Neural cell (in vitro differentiated cells): ENCODE measurements at regions not wholly inside any gene's neighbourhood (a gene's known extent, or its start where the extent isn't known, plus 50 kb on each side); places are given as distances from the start of the nearest gene placed in this dataset.
"Not testable (repeated sequence)": the region's sequence is repeated elsewhere in the genome, so short reads cannot be mapped to it uniquely, and the experiment has no call there.

Experiments used
- EP300 ChIP-seq: fragments of 450-650 bp; conservative IDR thresholded peaks from 2 replicates; pipeline ENCODE4 v1.6.1; 2014; ENCODE audit warnings: antibody characterized with exemption, mild to moderate bottlenecking, moderate library complexity; ENCODE audit not compliant: poor library complexity, severe bottlenecking
- EZH2 ChIP-seq: fragments of 200-600, 300-800 bp; shearing (Covaris generic), sonication (generic); IDR thresholded peaks from 2 replicates; pipeline ENCODE4 v1.6.1; 2014; ENCODE audit warnings: antibody characterized with exemption, low read length, borderline replicate concordance, mild to moderate bottlenecking; ENCODE audit not compliant: insufficient read depth, poor library complexity, severe bottlenecking
- POLR2AphosphoS5 ChIP-seq: IDR thresholded peaks from 2 replicates; pipeline ENCODE4 v1.6.1; 2012
- TF ChIP-seq, protein P1 (sequence below): fragments of 450-650 bp; IDR thresholded peaks from 2 replicates; pipeline ENCODE4 v1.5.1; 2014; ENCODE audit warnings: antibody characterized with exemption, mild to moderate bottlenecking, moderate library complexity; ENCODE audit not compliant: poor library complexity, severe bottlenecking

DNA sequence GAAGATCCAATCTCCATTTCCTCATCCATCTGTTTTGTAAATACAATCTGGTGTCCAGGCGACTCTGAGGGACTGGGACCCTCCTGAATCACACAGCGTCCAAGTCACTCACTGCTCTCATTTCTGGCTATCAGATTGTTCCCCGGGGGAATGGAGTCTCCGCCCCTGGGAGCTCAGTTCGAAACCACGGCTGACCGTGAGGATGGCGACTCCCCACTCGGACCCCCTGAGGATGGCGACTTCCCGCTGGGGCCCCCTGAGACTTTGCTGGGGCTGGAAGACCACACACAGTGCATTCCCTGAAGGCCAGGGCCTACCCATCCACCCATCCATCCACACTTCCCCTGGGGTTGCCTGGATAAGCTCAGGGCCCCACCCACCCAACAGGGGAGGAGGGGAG is 360.5 kb downstream of the BCL2L11 start:
- TF ChIP-seq, protein P1, sequence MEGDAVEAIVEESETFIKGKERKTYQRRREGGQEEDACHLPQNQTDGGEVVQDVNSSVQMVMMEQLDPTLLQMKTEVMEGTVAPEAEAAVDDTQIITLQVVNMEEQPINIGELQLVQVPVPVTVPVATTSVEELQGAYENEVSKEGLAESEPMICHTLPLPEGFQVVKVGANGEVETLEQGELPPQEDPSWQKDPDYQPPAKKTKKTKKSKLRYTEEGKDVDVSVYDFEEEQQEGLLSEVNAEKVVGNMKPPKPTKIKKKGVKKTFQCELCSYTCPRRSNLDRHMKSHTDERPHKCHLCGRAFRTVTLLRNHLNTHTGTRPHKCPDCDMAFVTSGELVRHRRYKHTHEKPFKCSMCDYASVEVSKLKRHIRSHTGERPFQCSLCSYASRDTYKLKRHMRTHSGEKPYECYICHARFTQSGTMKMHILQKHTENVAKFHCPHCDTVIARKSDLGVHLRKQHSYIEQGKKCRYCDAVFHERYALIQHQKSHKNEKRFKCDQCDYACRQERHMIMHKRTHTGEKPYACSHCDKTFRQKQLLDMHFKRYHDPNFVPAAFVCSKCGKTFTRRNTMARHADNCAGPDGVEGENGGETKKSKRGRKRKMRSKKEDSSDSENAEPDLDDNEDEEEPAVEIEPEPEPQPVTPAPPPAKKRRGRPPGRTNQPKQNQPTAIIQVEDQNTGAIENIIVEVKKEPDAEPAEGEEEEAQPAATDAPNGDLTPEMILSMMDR = not testable (repeated sequence)
- TF ChIP-seq EZH2, EP300, POLR2AphosphoS5: not testable (repeated sequence)
